K562 (cell line): ENCODE measurements at regions not wholly inside any gene's neighbourhood (a gene's known extent, or its start where the extent isn't known, plus 50 kb on each side); places are given as distances from the start of the nearest gene placed in this dataset.

ENCODE experiments used
- ATAC-seq: fragments of 200-7000 bp; cut with Tn5 transposase; 3 replicates; pipeline ENCODE4 v1.9.1; 2020; ENCODE audit warnings: moderate library complexity
- BruUV-seq: library from RNA; stranded (reverse); fragments of 400-500 nt; replicated peaks from 2 replicates; lab custom pipeline; 2021; lab: Mats Ljungman, UMichigan
- CTCF ChIA-PET: fragments of 300-600 bp; formaldehyde crosslinking; extraction: SDS; loops from one replicate; lab custom pipeline; 2021; ENCODE audit warnings: low intra/inter-chr PET ratio; lab: Yijun Ruan, JAX
- POLR2A ChIA-PET: fragments of 300-600, 350-650 bp; sonication (Branson Sonifier 250); formaldehyde crosslinking; extraction: SDS; loops from one replicate; lab custom pipeline; 2021; ENCODE audit warnings: antibody characterized with exemption, inconsistent platforms; lab: Yijun Ruan, JAX
- DNase-seq, 4 experiments: peaks; one replicate each; pipeline versions ENCODE4 v3.0.0 to v3.0.0-alpha.2; 2011 to 2018; ENCODE audit warnings: low spot score in 3 of 4, mixed read lengths in 3 of 4; ENCODE audit errors: extremely low read depth in 1 of 4
- FAIRE-seq: peaks from 2 replicates; lab custom pipeline; 2011; peaks lifted over from hg19 to GRCh38; lab: Jason Lieb, UNC
- H2AFZ ChIP-seq: 2 replicates; pipeline ENCODE4 v1.6.0; 2011; ENCODE audit warnings: low read depth, low read length, control low read depth, inconsistent platforms
- H3K27ac ChIP-seq: fragments of 200-600 bp; 3 replicates; pipeline ENCODE4 v1.8.0; 2011; ENCODE audit warnings: low read depth, mild to moderate bottlenecking, control low read depth, inconsistent platforms, low read length, moderate library complexity, mixed read lengths; ENCODE audit errors: extremely low read depth
- H3K27me3 ChIP-seq, 2 experiments: fragments of 300-600 bp in 1 of 2; 2 replicates in 1 of 2; 3 replicates in 1 of 2; pipeline versions ENCODE4 v1.6.0 to v1.8.0; 2011; ENCODE audit warnings: inconsistent platforms in 2 of 2, low read length in 2 of 2, mild to moderate bottlenecking in 1 of 2, mixed read lengths in 1 of 2, moderate library complexity in 1 of 2; ENCODE audit not compliant: control insufficient read depth in 2 of 2, insufficient read depth in 2 of 2
- H3K36me3 ChIP-seq: fragments of 300-600 bp; 3 replicates; pipeline ENCODE4 v1.8.0; 2011; ENCODE audit warnings: mild to moderate bottlenecking, low read length, inconsistent platforms; ENCODE audit not compliant: control insufficient read depth, insufficient read depth
- H3K4me1 ChIP-seq, 2 experiments: fragments of 200-600 bp in 1 of 2; replicated peaks in 1 of 2; 2 replicates in 1 of 2; 3 replicates in 1 of 2; pipeline versions ENCODE4 v1.5.1 to v1.8.0; 2011; ENCODE audit warnings: inconsistent platforms in 2 of 2, low read length in 2 of 2, mild to moderate bottlenecking in 1 of 2, mixed read lengths in 1 of 2, moderate library complexity in 1 of 2; ENCODE audit not compliant: control insufficient read depth in 2 of 2, insufficient read depth in 2 of 2
- H3K4me2 ChIP-seq: 2 replicates; pipeline ENCODE4 v1.6.1; 2011; ENCODE audit warnings: low read length, control low read depth, inconsistent platforms, mixed read lengths; ENCODE audit not compliant: insufficient read depth
- H3K4me3 ChIP-seq: fragments of 200-600 bp; sonication (generic), shearing (Covaris generic); 2 replicates; pipeline ENCODE4 v1.5.1; 2016; ENCODE audit warnings: control low read depth, inconsistent platforms
- H3K79me2 ChIP-seq: fragments of 200-600 bp; 3 replicates; pipeline ENCODE4 v1.8.0; 2011; ENCODE audit warnings: low read length, inconsistent platforms; ENCODE audit not compliant: control insufficient read depth, insufficient read depth
- H3K9ac ChIP-seq, 2 experiments: 2 replicates each; pipeline versions ENCODE4 v1.6.0 to v1.6.1; 2011; ENCODE audit warnings: low read depth in 2 of 2, low read length in 2 of 2, control low read depth in 1 of 2, inconsistent platforms in 1 of 2, mild to moderate bottlenecking in 1 of 2, mixed read lengths in 1 of 2; ENCODE audit not compliant: insufficient read depth in 1 of 2
- H3K9me1 ChIP-seq: one replicate; pipeline ENCODE4 v1.6.0; 2011; ENCODE audit warnings: inconsistent platforms, mild to moderate bottlenecking, low read length, moderate library complexity; ENCODE audit not compliant: control insufficient read depth, insufficient read depth
- H3K9me3 ChIP-seq: replicated peaks from 2 replicates; pipeline ENCODE4 v1.5.1; 2011; ENCODE audit warnings: low read depth, low read length, inconsistent platforms; ENCODE audit not compliant: control insufficient read depth, insufficient read depth
- H4K20me1 ChIP-seq: replicated peaks from 2 replicates; pipeline ENCODE4 v1.6.1; 2011; ENCODE audit warnings: low read length, inconsistent platforms, mixed read lengths; ENCODE audit not compliant: control insufficient read depth, insufficient read depth
- RFX1 ChIP-seq: fragments of 450-650 bp; IDR thresholded peaks from 2 replicates; pipeline ENCODE4 v1.6.1; 2016; ENCODE audit warnings: mild to moderate bottlenecking, moderate library complexity
- SIRT6 ChIP-seq: IDR thresholded peaks from one replicate; pipeline ENCODE4 v1.6.1; 2012; ENCODE audit warnings: low read depth, mild to moderate bottlenecking, control low read depth, inconsistent platforms, low read length, moderate library complexity
- SMAD1 ChIP-seq: fragments of 150-350 bp; IDR thresholded peaks from 2 replicates; pipeline ENCODE4 v1.6.1; 2014; ENCODE audit warnings: low read length, low read depth; ENCODE audit not compliant: partially characterized antibody
- TCF3 ChIP-seq: sonication (generic); formaldehyde crosslinking; IDR thresholded peaks from 2 replicates; pipeline ENCODE4 v1.4.0; 2020; ENCODE audit warnings: mild to moderate bottlenecking, missing genetic modification reagents
- TGIF2 ChIP-seq: sonication (generic); formaldehyde crosslinking; IDR thresholded peaks from 2 replicates; pipeline ENCODE4 v1.8.1; 2022; ENCODE audit warnings: mild to moderate bottlenecking, missing genetic modification reagents, moderate library complexity
- U2AF2 ChIP-seq: fragments of 200-400 bp; formaldehyde crosslinking; optimal IDR thresholded peaks from 2 replicates; pipeline ENCODE3; 2017; ENCODE audit warnings: low read depth, mild to moderate bottlenecking, low read length
- ZNF143 ChIP-seq: sonication (generic); formaldehyde crosslinking; IDR thresholded peaks from 2 replicates; pipeline ENCODE4 v1.9.0; 2022; ENCODE audit warnings: mild to moderate bottlenecking, missing genetic modification reagents
- ZNF507 ChIP-seq: conservative IDR thresholded peaks from 2 replicates; pipeline ENCODE4 v1.6.1; 2017; ENCODE audit warnings: missing genetic modification characterization, missing compliant biosample characterization
- ZSCAN32 ChIP-seq: fragments of 450-650 bp; formaldehyde crosslinking; IDR thresholded peaks from 2 replicates; pipeline ENCODE4 v1.4.0; 2020; ENCODE audit warnings: mild to moderate bottlenecking, moderate library complexity
- WGBS: fragments of 100-300 bp; shearing (Covaris generic); methylation state at CpG from one replicate; pipeline ENCODE4 v1.1.6; 2016; ENCODE audit warnings: low coverage, mixed read lengths; ENCODE audit not compliant: insufficient coverage; ENCODE audit errors: missing lambda C conversion rate; 5-methylcytosine and 5-hydroxymethylcytosine counted together
- in situ Hi-C: fragments of 300-500 bp; cut with MboI; formaldehyde crosslinking; loops from 4 replicates; pipeline ENCODE4 v1.15.0; 2018; ENCODE audit warnings: inconsistent platforms, mixed read lengths
- intact Hi-C: fragments of 100-400 bp; cut with micrococcal nuclease; formaldehyde crosslinking; loops from 2 replicates; pipeline ENCODE4 v1.14.2; 2022

DNA sequence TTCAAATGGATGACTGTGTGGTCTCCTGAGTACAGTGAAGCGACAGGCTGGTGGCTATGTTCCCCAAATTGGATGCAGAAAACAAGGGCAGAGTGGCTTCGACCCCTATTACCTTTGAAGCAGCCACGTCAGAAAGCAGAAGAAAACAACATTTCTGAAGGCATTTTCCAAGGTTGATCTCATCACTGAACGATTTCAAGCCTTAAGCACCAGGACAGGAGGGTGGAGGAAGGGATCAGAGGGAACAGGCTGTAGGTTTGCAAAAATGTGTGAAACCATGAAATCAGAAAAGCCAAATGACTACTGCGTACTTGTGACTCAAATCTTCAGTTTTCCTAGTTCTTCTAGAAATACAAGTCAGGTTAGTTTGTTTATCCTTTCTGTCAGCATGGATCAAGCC is 181.0 kb upstream of the TMEM106B start:
- no peak for TF ChIP-seq ZNF143 (CRISPR knock-in tag)
- TF ChIP-seq RFX1 = no peak
- no peak for TF ChIP-seq TCF3 (CRISPR knock-in tag)
- TF ChIP-seq ZSCAN32 (CRISPR knock-in tag) = no peak
- TF ChIP-seq U2AF2 = no peak
- no peak for TF ChIP-seq SIRT6
- TF ChIP-seq TGIF2 = no peak
- H3K4me2 ChIP-seq = no peak overlapping the region
- H3K27me3 ChIP-seq = no peaks in the 10 kb centered on the region
- no peaks in the 10 kb centered on the region for H3K4me1 ChIP-seq
- no peak overlapping the region for H3K4me3 ChIP-seq
- no peak overlapping the region for H3K27ac ChIP-seq
- H3K9me3 ChIP-seq = no peaks in the 10 kb centered on the region; the same call in 1 of the 2 replicates
- in situ Hi-C loops = no loop called here
- no peak overlapping the region for H2AFZ ChIP-seq
- 0% methylated on average over 5 of the region's 5 CpGs for WGBS
- FAIRE-seq = no peak
- POLR2A ChIA-PET = no interaction called here
- no peaks in the 10 kb centered on the region for H3K36me3 ChIP-seq
- intact Hi-C loops = no loop called here
- BruUV-seq = no TSS peak
- H3K9me1 ChIP-seq = no peaks in the 10 kb centered on the region
- H3K79me2 ChIP-seq = no peaks in the 10 kb centered on the region
- no peak overlapping the region for H3K9ac ChIP-seq
- CTCF ChIA-PET = no interaction called here
- ATAC-seq = no peak
- no peaks in the 10 kb centered on the region for H4K20me1 ChIP-seq
- no peak for DNase-seq

DNA sequence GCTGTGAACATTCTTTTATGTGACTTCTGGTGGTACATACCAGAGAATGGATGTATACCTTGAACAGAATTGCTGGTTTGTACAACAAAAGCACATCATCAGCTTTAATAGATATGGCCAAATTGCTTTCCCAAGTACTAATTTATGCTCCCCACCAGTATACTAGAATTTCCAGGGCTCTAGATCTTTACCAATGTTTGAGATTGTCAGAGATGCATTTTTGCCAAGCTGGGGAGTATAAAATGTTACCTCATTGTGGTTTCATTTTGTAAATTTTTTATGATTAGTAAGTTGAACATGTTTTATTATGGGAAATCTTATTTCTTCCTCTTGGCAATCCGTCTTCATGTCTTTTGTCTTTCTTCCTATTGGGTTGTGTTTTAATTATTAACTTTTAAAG is 179.9 kb upstream of the TMEM106B start:
- in situ Hi-C loops (no loop called here), intact Hi-C loops (no loop called here)
- H3K27me3 ChIP-seq = no peaks in the 10 kb centered on the region
- no peak overlapping the region for H3K4me3 ChIP-seq
- BruUV-seq = no TSS peak
- TF ChIP-seq ZNF507 (tag) (no peak), SMAD1 (no peak)
- H2AFZ ChIP-seq = no peak overlapping the region
- H3K9me1 ChIP-seq = no peaks in the 10 kb centered on the region
- H3K4me2 ChIP-seq = no peak overlapping the region
- no peaks in the 10 kb centered on the region for H3K36me3 ChIP-seq
- H3K79me2 ChIP-seq = no peaks in the 10 kb centered on the region
- ChIA-PET CTCF (no interaction called here), POLR2A (no interaction called here)
- ATAC-seq (no peak), DNase-seq (no peak), FAIRE-seq (no peak)
- H3K9ac ChIP-seq = no peak overlapping the region
- H3K4me1 ChIP-seq = no peaks in the 10 kb centered on the region
- H3K9me3 ChIP-seq = no peaks in the 10 kb centered on the region; the same call in 1 of the 2 replicates
- H3K27ac ChIP-seq = no peak overlapping the region
- H4K20me1 ChIP-seq = no peaks in the 10 kb centered on the region
- 0% methylated on average over 1 of the region's 1 CpG for WGBS
